Erythroblast (primary cell): ENCODE measurements at regions not wholly inside any gene's neighbourhood (a gene's known extent, or its start where the extent isn't known, plus 50 kb on each side); places are given as distances from the start of the nearest gene placed in this dataset.

Experiments used
- GATA1 ChIP-seq: IDR thresholded peaks from 2 replicates; pipeline ENCODE4 v1.6.1; 2011; ENCODE audit warnings: low read depth, mild to moderate bottlenecking, control low read depth, low read length, moderate library complexity
- POLR2A ChIP-seq: IDR thresholded peaks from 2 replicates; pipeline ENCODE4 v1.6.1; 2011; ENCODE audit warnings: mild to moderate bottlenecking, low read length

DNA sequence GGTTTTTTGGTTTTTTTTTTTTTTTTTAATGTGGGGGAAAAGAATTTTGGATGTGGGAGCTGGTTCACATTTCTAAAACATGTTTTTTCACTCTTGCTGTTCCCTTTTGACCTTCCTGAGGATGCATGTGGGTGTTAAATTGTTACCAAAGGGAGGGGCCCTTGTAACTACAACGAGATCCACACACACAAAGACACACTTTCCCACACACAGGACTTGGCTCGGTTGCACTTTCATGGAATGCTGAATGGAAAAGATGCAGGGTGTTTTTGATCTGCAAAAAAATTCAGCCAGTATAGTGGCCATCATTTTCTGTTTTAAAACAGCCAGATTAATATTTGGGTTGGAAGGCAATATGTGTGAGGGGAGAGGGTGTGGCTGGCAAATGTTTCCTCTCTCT is 576.9 kb downstream of the EBF1 start:
- TF ChIP-seq POLR2A, result no peak
- TF ChIP-seq GATA1, result no peak
